ELR (cell line): ENCODE measurements at regions not wholly inside any gene's neighbourhood (a gene's known extent, or its start where the extent isn't known, plus 50 kb on each side); places are given as distances from the start of the nearest gene placed in this dataset.

ENCODE experiments used
- DNase-seq: peaks from one replicate; pipeline ENCODE4 v3.0.0-alpha.2; 2015; ENCODE audit warnings: low read depth

- no peak for DNase-seq
Observed at GRCh38 chr14:85479306-85479705, 50.6 kb upstream of the FLRT2 start.

- no peak for DNase-seq
Observed at GRCh38 chr14:85479771-85480170, 50.2 kb upstream of the FLRT2 start.
